Inflammatory macrophage (primary cell): ENCODE measurements at regions not wholly inside any gene's neighbourhood (a gene's known extent, or its start where the extent isn't known, plus 50 kb on each side); places are given as distances from the start of the nearest gene placed in this dataset.
"Not testable (repeated sequence)": the region's sequence is repeated elsewhere in the genome, so short reads cannot be mapped to it uniquely, and the experiment has no call there.

Source experiments
- DNase-seq, 2 donors: peaks; one replicate each; pipeline ENCODE4 v3.0.0-alpha.2; 2020 to 2022

DNA sequence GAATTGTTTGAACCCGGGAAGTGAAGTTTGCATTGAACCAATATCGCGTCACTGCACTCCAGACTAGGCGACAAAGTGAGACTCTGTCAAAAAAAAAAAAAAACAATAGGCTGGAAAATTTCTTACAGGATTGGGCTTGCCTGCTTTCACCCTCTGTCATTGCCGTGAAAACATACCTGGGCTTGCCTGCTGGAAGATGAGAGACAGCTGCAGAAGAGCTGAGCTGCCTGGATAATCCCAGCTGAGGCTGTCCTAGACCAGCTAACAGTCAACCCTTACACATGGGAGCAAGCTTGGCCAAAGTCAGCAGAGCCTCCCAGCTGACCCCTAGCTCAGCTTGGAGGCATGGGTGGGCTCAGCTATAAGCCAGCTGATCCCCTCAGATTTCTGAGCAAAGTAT is 306.2 kb downstream of the CCSER2 start:
- no peak for DNase-seq

DNA sequence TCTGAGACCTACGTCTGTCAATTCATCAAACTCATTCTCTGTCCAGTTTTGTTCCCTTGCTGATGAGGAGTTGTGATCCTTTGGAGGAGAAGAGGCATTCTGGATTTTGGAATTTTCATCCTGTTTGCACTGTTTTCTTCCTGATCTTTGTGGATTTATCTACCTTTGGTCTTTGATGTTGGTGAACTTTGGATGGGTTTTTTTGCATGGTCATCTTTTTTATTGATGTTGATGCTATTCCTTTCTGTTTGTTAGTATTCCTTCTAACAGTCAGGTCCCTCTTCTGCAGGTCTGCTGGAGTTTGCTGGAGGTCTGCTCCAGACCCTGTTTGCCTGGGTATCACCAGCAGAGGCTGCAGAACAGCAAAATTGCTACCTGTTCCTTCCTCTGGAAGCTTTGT is 322.2 kb downstream of the CCSER2 start:
- DNase-seq = not testable (repeated sequence)

DNA sequence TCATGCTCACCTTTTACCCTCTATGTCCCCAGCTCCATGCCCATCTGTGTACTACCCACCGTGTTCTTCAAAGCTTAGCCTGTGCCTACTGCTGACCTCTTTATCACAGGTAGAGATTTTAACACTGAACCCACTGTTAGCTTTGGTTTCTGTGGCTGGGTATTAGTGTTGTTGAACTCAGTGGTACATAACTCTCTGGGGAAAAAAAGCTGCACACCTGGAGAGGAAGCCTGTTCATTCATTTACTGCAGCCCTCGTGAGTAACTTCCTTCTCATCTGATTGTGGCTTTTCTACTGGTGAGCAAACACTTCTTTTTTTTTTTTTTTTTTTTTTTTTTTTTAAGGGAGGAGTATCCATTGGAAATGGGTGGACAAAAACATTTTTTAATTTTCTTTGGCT is 326.3 kb downstream of the CCSER2 start:
- DNase-seq = no peak

DNA sequence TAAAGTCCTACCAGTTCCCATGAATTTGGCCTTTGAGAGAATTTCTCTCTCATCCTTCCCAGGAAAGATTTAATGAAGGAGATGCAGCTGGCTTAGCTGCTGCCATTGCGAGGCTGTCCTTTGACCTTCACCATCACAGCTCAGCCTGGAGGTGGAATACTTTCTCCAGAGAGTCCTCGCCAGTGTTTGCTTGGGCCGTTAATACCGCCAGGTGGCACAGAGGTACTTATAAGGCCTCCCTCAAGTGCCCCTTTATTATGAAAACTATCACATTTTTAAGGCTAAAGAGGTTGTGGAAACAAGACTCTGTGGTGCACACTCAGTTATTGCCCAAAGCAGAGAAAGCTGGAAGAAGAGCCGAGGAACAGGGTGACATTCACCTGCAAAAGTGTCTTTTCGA is 330.6 kb downstream of the CCSER2 start:
- no peak for DNase-seq

DNA sequence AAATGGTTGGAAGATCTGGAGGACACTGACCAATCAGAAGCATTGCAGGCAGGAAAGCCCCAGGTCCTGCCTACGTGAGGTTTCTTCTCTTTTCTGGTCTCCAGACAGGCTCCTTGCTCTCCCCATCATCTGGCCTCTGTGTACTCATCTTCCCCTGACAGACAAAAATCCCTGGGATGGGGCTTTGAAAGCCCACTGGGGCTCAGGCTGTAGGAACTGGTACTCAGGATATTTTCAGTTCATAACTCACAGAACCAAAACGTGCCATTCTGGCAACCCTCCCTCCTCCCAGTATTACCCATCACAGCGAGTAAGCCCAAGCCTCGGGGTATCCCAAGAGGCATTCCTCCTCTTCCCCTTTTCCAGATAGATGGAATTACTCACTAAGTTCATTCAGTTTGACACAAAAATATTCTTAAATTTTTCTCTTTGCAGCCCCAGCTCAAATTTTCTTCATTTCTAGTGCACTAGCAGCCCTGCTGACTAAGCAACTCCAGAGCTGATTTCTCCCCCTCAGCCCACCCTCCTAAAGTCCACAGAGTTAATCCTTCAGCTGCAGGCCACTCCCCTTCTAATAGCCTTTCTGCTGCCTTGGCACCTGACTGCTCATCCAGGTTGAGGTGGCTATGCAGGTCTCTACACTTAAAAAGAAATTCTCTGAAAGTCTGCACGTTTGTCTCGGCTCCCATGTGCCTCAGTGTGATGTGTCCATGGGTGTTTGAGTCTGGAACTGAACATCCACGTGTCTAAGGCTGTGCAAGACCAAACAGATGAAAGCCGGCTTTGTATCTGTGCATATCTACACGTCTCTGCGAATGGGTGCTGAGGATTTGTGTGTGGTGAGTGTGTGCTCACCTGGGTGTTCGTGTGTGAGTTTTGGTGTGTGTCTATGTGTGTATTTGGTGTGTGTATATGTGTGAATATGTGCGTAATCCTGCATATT is 331.4 kb downstream of the CCSER2 start:
- no peak for DNase-seq

DNA sequence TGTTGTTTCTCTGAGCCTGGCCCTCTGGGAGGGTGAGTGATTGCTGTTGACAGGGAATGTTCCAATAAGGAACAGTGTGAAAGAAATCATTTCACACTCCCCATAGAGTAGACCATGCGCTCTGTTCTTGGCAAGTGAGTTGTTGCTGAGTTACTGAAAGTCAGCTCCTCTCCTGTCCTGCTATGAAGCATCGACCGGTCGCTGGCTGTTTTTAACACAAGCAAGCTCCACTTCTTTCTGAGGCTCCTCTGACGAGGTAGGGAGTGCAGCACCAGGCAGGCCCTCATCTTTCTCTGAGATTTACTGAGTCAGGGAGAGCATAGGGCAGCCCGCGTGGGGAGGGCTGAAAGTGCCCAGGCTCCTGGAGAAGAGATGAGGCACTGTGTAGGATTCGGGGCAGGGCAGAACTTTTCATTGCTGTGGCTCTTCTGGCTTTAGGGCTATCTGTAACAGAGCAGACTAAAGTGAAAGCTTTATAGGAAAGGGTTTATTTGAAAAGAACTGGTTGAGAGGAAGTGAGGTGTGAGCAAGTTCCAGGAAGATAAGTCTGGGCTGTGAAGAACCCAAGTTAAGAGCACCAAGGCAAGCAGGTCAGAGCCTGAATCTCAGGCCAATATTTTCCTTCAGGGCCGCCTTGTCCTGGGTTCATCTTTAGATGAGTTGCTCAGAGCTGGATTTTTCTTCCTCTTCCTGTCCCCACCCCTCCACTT is 332.2 kb downstream of the CCSER2 start:
- DNase-seq = no peak

DNA sequence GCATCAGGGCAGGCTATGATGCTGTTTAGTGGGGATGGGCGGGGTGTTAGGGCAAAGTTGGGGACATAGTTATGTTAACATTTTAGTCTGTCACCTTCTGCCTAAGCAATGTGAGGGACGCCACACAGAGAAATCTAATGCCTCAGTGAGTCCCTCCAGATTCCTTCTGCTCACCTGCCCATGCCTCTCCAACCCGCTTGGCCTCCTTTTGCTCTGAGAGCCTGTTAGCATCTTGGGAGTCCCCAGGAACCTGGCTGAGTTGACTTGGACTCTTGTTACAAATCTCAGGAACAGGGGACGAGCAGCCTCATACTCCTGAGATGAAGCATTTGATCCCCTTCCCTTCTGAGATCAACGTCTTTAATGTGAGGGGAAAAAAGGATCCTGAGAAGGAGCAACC is 336.8 kb downstream of the CCSER2 start:
- no peak for DNase-seq

DNA sequence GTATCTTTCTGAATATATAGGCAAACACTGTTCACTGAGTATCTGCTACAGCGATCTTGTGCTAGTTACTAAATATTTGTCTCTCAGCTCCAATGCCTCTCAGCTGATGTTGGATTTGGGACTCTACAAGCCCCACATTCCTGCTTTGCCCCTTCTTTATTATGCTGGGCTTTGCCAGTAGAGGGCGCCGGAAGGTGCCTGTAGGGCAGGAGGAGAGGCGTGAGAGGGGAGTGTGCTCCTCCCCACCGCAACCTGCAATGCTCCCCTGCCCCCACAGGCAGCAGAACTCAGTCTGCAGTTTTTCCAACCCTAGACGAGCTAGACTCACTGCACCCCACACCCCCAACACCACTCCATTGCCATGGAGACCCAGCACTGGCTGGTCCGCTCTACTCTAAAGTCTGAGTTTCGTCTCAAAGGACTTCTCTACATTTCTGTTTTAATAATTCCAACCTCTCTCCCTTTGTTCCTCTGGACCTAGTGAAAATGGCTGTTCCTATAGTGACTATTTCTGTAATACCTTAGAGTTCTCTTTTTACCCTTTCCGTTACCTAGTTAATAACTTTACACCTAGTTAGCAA is 337.6 kb downstream of the CCSER2 start:
- no peak for DNase-seq

DNA sequence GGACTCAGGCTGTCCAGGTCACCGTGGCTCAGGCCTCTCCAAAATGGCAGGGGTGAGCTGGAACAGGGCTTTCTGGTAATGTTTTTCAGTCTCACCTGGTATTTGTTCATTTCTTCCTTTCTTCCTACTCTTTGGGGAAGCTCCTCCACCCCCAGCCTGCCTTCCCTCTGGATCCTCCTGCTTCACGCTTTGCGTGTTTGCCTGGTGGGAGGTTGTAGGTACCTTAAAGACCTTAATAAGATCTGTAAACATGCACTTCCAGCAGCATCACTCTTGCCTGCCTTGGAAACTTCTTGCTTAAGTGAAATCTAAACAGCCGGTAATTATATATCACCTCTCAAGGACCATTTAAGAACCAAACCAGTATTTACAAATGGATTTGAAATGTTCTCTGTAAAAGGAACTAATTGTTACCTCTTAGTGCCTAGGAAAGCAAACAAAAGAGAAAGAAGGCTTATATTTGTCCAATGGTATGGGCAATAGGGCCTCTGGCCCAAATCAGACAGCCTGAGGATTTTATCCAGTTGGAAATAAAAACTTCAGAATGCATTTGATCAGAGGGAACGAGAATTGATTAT is 339.9 kb downstream of the CCSER2 start:
- no peak for DNase-seq

DNA sequence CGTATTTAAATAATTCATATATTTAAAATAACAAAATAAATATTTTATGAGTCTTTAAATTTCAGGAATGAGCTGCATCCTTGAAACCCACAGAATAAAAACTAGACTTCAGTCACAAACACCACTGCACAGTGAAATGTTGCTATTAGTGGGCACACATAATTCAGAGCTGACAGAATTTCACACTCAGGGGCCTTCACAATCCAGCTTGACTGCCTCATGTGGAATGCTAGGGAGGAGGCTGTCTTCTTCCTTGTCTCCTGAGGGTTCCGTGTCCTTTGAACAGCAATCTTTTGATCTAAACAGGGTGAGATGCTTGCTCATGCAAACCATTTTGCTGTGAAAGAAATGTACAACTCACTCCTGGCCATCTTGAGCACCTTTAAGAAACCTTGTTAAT is 346.7 kb downstream of the CCSER2 start:
- no peak for DNase-seq

DNA sequence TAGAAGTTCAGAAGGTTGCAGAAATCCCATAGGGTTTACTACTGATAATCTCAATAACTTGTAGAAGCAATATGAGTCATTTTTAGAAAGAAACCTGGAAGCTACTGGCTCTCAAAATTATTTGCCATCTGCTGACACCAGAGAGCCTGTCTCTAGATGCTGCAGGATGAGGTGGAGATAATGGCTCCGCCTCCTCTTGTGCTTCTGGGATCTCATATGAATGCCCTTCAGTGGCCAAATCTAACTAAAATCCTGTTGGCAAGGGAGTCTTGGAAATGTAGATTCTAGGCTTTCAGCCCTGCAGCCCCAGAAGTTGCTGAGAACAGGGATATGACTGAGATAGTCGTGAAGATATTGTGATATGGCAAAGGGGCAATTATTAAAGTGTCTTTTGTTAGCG is 348.1 kb downstream of the CCSER2 start:
- no peak for DNase-seq

DNA sequence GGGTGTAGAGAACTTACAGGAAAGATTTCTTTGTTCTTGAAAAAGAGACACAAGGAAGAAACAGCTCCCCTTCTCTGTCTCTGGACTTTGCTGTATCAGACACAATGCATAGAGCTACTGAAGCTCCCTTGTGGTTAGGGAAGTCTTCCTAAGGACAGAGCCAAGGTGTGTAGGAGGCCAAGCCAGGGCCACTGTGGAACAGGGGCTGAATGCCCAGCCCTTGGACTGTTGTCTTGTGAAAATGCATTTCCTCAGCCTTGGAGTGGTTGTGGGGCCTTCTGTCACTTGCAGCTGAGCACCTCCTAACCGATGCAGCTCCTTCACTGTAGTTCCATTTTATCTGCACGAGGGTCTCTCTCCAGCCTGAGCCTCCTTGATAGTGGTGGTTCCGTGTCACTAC is 353.4 kb downstream of the CCSER2 start:
- DNase-seq = no peak

DNA sequence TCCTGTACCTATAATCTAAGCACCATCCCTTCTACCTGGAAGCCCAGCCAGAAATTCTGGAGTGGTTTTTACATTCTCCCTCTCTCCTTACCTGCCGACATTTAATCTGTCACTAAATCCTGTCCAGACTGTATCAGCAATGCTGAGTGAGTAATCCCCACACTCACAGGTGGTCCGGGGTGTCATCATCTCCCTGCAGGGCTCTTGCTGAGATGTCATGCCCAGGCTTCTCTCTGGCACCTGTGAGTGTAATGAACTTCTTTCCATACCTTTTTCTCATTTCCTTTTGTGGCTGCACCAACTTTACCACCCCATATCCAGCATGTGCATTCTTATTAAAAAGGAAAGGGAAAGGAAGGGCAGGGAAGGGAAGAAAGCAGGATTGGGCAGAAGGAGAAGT is 355.2 kb downstream of the CCSER2 start:
- DNase-seq = no peak

DNA sequence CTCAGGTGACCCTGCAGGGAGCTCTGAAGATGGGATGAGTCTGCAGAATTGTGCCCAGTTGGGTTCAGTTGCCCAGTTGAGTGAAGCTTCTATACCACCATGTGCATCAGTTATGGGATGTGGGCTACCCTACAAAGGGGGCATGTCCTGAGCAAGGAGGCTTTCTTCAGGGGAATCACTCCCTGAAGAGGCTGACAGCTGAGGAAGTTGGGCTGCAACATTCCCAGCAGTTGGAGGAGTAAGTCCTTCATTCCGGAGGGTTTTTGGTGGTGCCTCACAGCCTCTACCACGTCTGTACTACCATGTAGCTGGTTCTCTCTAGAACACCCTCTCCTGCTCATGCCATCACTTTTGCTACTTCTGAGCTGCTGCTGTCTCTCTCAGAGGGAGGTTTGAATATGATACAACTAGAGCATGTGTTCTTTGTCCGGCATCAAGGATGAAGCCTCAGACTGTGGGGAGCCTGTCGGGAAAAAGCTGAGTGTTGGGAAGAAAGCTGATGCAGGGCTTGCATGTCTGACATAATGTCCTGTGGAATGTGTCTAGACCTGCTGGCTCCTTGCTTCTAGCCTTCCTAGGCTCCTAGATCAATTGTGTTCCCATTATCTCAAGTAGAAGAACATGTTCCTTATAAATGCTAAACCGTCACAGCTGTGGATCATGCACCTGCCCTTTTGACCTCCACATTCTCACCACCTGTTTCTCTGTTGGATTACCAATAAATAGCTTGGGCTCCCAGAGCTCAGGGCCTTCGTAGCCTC is 355.8 kb downstream of the CCSER2 start:
- DNase-seq = no peak

DNA sequence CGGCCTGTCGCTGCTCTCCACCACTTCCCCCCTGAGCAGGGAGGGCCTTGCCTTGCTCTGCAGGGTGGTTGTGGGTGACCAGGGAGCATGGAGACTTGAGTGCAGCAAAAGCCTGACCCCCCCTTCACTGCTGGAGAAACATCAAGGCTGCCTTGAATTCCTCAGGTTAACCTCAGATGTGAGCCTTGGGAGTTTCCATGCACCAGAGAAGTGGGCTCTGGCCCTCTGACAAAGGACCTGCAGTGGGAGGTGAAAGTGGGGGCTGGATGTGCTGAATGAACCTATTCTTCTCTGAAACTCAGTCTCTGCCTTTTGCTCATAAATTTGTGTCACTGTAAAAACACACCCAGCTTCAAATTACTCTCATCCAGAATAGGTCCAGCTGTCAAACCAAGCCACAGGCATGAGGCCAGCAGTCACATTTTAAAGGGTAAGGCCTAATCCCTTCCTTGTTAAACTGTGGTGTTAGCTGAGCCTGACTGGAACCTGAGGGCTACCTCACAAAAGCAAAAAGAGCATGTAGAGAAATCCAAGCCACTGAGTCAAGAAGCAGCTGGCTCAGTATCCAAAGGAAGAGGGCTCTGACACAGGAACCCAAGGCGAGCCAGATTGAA is 356.8 kb downstream of the CCSER2 start:
- DNase-seq = no peak

DNA sequence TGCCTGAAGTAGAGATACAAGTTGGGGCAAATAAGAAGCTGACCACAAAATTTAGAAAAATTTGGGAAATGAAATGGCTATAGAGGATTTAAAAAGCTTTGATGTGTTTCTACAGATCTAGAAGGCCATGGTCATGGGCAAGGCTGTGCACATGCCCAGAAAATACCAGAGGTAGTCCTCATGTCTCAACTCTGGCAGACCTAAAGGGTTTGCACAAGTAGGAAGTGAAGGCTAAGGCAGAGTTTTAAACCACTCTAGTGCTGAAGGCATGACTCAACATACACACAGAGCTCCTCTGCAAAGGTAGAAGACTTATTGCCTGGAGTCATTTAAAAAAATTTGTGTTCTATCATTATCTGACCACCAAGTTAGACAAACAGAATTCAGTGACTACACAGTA is 364.6 kb downstream of the CCSER2 start:
- DNase-seq = no peak

DNA sequence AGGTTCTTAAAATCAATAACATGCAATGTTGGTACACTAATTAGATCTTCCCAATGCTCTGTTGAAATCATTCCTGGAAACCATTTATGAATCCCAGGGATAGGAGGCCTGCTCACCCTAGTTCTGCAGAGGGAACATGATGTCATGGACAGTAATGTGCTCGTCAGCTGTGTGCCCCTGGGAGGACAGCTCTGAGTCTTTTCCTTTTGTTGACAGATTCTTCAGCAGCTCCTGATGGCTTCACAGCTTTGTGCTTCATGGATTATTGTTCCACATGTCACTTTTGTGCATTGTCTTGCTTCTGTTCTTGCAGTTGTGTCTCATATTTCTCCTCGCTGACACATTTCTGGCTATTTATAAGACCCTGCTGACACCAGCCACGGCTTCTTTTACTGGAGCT is 367.5 kb downstream of the CCSER2 start:
- no peak for DNase-seq

DNA sequence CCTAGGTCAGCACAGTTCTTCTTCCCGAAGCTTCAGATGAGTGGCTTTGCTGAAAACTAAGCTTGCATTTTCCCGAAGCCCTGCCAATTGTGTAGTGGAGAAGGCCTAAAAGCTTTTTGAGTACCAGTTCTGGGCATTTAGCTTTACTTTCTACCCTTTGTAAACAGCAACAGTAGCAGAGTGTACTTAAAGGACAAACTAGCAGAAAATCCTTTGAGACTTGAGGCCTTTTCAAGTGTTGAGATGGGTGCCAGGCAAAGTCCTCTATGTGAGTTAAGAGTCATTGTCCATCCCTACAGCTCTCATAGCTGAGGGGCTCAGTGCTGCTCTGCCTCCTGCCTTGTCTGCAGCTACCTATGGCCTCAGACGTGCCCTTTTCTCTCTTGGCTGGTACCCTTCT is 368.2 kb downstream of the CCSER2 start:
- no peak for DNase-seq

DNA sequence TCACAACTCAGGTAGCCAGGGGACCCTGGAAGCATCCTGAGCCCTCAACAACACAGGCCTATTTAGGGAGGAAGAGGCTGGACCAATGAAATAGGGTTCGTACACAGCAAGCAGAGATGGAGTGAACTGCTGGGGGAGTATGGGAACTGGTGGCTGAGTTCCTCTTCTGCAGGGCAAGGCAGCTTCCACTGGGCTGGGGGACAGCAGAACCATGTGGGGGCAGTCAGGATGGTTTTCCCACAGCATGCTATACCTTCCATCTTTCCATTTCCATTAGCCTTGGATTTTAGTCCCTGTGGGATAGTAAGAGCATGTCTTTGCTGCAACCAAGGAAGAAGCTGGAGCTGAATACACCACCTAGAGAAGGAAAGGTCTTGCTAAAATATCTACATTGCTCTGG is 370.6 kb downstream of the CCSER2 start:
- no peak for DNase-seq

DNA sequence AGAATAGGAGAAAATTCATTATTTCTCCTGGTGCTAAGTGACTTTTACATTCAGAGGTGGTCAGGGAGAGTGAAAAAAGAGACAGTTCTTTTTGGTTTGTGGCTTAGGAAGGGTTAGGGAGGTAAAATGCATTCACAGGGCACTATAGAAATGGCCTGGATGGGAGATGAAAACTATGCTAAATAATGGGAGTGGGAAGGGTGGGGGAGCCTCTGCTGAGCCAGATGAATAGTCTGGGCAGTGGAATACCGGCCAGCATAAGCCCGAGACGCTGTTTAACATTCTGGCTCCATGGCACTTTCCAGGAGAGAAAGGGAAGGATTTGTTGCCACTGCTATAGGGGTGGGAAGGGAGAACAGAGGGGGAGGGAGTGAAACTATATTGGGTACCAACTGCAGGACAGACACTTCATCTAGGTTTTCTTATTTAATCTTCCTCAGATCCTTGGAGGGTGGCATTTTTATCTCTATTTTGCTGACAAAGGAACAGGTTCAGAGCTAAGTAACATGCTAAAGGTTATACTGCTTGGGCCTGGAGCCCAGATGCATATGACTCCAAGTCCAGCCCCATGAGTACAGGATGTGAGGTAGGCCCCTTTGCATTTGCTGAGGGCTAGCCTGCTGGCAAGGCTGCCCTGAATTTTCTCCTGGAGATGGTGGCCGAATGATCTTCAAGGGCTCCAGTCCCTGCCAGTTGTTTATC is 372.4 kb downstream of the CCSER2 start:
- no peak for DNase-seq

DNA sequence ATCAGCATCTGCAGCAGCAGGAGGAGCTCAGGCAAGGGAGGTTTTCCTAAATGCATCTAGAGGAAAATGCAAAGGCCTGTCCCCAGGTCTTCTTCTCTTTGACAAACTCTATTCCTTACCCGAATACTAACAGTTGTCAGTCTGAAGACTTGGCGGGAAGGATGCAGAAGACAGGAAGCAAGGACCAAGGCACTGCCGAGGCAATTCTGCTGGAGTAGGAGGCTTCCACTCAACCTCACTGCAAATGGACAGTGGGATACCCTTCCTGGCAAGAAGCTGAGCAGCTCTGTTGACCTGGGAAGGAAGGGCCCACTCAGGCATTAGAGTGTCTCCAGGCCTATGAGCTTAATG is 373.0 kb downstream of the CCSER2 start:
- no peak for DNase-seq

DNA sequence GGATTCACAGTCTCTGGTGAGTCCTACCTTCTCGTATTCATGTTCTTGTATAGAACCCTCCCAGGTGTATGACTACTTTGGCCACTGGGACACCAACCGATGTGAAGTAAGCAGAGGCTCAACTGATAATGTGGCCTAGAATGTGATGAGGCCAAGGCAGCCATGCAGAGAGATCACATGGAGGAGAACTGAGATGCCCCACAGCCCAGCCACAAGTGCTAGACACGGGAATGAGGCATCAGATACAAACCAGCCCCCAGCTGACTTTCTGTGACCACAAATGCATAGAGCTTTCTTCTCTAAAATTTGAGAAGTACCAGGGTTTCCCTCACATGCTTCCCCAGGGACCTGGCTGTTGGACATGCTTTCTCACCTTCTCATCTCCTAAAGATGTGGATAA is 375.7 kb downstream of the CCSER2 start:
- no peak for DNase-seq
